ENCODE measurements at regions not wholly inside any gene's neighbourhood (a gene's known extent, or its start where the extent isn't known, plus 50 kb on each side); places are given as distances from the start of the nearest gene placed in this dataset.

DNA sequence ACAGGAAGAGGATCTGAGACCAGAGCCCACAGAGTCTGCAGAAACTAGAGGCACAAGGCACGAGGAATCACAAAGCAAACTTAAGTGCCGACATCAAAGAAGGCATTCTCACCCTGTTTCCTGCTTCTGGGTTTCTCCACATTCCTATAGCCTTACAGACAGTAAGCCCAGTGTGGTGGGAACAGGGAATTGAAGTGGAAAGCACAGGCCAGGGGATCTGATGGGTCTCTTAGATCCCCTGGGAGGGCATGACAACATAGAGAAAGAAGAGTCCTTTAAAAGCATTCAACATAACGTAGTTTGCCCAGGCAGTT, 75.6 kb upstream of the FRMD6 start:
- DNase-seq (ENCODE audit: low spot score), result no peak
- TF ChIP-seq, protein P1, sequence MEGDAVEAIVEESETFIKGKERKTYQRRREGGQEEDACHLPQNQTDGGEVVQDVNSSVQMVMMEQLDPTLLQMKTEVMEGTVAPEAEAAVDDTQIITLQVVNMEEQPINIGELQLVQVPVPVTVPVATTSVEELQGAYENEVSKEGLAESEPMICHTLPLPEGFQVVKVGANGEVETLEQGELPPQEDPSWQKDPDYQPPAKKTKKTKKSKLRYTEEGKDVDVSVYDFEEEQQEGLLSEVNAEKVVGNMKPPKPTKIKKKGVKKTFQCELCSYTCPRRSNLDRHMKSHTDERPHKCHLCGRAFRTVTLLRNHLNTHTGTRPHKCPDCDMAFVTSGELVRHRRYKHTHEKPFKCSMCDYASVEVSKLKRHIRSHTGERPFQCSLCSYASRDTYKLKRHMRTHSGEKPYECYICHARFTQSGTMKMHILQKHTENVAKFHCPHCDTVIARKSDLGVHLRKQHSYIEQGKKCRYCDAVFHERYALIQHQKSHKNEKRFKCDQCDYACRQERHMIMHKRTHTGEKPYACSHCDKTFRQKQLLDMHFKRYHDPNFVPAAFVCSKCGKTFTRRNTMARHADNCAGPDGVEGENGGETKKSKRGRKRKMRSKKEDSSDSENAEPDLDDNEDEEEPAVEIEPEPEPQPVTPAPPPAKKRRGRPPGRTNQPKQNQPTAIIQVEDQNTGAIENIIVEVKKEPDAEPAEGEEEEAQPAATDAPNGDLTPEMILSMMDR (IDR thresholded peaks at IDR 0.05; ENCODE audit: borderline replicate concordance, control extremely low read depth, extremely low read depth, insufficient read depth, missing control alignments), result no peak
- in situ Hi-C loops (cut with MboI; ENCODE audit: low sequenced_read_pairs, unreplicated experiment), result no loop called here

- TF ChIP-seq, protein P1 (IDR thresholded peaks at IDR 0.05; ENCODE audit: borderline replicate concordance, control extremely low read depth, extremely low read depth, insufficient read depth, missing control alignments), result no peak
- no peak for DNase-seq (ENCODE audit: low spot score)
- in situ Hi-C loops (cut with MboI; ENCODE audit: low sequenced_read_pairs, unreplicated experiment), result no loop called here
Observed at GRCh38 chr14:51576879-51577278, 74.8 kb upstream of the FRMD6 start.

- in situ Hi-C loops (cut with MboI; ENCODE audit: low sequenced_read_pairs, unreplicated experiment), result no loop called here
- TF ChIP-seq, protein P1 (IDR thresholded peaks at IDR 0.05; ENCODE audit: borderline replicate concordance, control extremely low read depth, extremely low read depth, insufficient read depth, missing control alignments), result no peak
- no peak for DNase-seq (ENCODE audit: low spot score)
Observed at GRCh38 chr14:51578853-51579252, 72.9 kb upstream of the FRMD6 start.

DNA sequence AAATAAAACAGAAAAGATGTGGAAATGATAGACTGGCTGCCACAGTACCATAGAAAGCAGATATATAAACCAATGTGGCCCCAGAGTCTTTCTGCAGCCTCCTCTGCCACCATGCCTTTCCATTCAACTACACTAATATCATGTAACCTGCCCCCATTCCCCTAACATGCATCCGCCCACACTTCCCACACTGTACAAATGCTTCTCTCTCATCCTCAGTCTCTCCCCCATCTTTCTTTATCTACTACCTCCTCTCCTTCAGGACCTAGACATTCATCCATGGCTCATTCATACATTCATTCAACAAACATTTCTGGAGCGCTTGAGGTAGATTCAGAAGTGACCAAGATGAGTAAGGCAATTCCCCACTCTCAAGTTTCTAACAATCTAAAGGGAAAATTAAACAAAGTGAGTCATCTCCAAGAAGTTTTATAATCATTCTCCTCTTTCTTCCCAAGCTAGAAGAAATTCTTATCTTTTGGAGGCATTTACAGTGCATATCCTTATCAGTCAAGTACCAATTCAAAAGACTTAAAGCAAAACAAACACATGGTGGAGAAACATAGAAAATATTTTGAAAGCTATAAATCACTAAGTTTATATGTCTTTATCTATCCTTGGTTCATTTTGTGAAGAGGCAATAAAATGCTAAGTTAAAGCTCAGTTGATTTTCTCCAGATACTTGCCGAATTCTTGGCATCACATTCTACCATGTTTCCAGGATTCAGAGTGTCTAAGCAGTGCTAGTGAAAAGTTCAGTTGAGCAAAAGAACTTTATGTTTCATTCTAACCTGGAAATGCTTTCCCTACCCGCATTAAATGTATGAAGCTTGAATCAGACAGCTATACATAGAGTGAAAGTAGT, 70.5 kb upstream of the FRMD6 start:
- in situ Hi-C loops (cut with MboI; ENCODE audit: low sequenced_read_pairs, unreplicated experiment), result no loop called here
- TF ChIP-seq, protein P1 (IDR thresholded peaks at IDR 0.05; ENCODE audit: borderline replicate concordance, control extremely low read depth, extremely low read depth, insufficient read depth, missing control alignments), result no peak
- DNase-seq (ENCODE audit: low spot score), result no peak

- in situ Hi-C loops (cut with MboI; ENCODE audit: low sequenced_read_pairs, unreplicated experiment), result no loop called here
- TF ChIP-seq, protein P1 (IDR thresholded peaks at IDR 0.05; ENCODE audit: borderline replicate concordance, control extremely low read depth, extremely low read depth, insufficient read depth, missing control alignments), result no peak
- no peak for DNase-seq (ENCODE audit: low spot score)
Observed at GRCh38 chr14:51582437-51582836, 69.3 kb upstream of the FRMD6 start.

GRCh38 chr14:51585055-51585454, 66.7 kb upstream of the FRMD6 start:
- in situ Hi-C loops (cut with MboI; ENCODE audit: low sequenced_read_pairs, unreplicated experiment), result no loop called here
- DNase-seq (ENCODE audit: low spot score), result no peak

More at GRCh38 chr14:51585055-51585454, 66.7 kb upstream of the FRMD6 start:
- TF ChIP-seq, protein P1 (IDR thresholded peaks at IDR 0.05; ENCODE audit: borderline replicate concordance, control extremely low read depth, extremely low read depth, insufficient read depth, missing control alignments), result no peak

Measured in GM13976 (cell line).